H9 (cell line): ENCODE measurements at regions not wholly inside any gene's neighbourhood (a gene's known extent, or its start where the extent isn't known, plus 50 kb on each side); places are given as distances from the start of the nearest gene placed in this dataset.

Experiments
- DNase-seq: peaks from one replicate; pipeline ENCODE4 v3.0.0-alpha.2; 2017
- H2AFZ ChIP-seq: one replicate; pipeline ENCODE4 v1.6.1; 2013; ENCODE audit warnings: mild to moderate bottlenecking, low read length, control low read depth, moderate library complexity
- H2AK5ac ChIP-seq: 2 replicates; pipeline ENCODE4 v1.6.1; 2013; ENCODE audit warnings: low read length, control low read depth, mixed read lengths; ENCODE audit not compliant: insufficient read length
- H2BK120ac ChIP-seq: one replicate; pipeline ENCODE4 v1.6.1; 2013; ENCODE audit warnings: low read depth, mild to moderate bottlenecking, low read length, control low read depth, inconsistent platforms; ENCODE audit not compliant: poor library complexity, severe bottlenecking
- H2BK12ac ChIP-seq: 2 replicates; pipeline ENCODE4 v1.6.1; 2013; ENCODE audit warnings: low read length, control low read depth, mixed read lengths, low read depth; ENCODE audit not compliant: insufficient read length
- H2BK15ac ChIP-seq: 2 replicates; pipeline ENCODE4 v1.6.1; 2013; ENCODE audit warnings: low read depth, low read length, control low read depth
- H2BK20ac ChIP-seq: one replicate; pipeline ENCODE4 v1.6.1; 2013; ENCODE audit warnings: low read depth, mild to moderate bottlenecking, low read length, control low read depth, inconsistent platforms; ENCODE audit not compliant: poor library complexity, severe bottlenecking
- H2BK5ac ChIP-seq: 2 replicates; pipeline ENCODE4 v1.6.1; 2013; ENCODE audit warnings: low read length, control low read depth, mixed read lengths; ENCODE audit not compliant: insufficient read length
- H3K14ac ChIP-seq: 2 replicates; pipeline ENCODE4 v1.6.1; 2013; ENCODE audit warnings: low read length, control low read depth; ENCODE audit not compliant: insufficient read depth
- H3K18ac ChIP-seq: 2 replicates; pipeline ENCODE4 v1.6.1; 2013; ENCODE audit warnings: low read depth, mild to moderate bottlenecking, mixed read lengths, low read length, control low read depth; ENCODE audit not compliant: insufficient read length
- H3K23ac ChIP-seq: 2 replicates; pipeline ENCODE4 v1.6.1; 2013; ENCODE audit warnings: low read length, control low read depth, mixed read lengths, low read depth; ENCODE audit not compliant: insufficient read length
- H3K23me2 ChIP-seq: 2 replicates; pipeline ENCODE4 v1.6.1; 2013; ENCODE audit warnings: low read depth, mild to moderate bottlenecking, mixed read lengths, low read length, control low read depth; ENCODE audit not compliant: insufficient read length, poor library complexity, severe bottlenecking
- H3K27ac ChIP-seq: 2 replicates; pipeline ENCODE4 v1.5.1; 2013; ENCODE audit warnings: low read length, control low read depth, mixed read lengths, low read depth; ENCODE audit not compliant: insufficient read length
- H3K27me3 ChIP-seq: 2 replicates; pipeline ENCODE4 v1.6.1; 2013; ENCODE audit warnings: low read length, control low read depth, inconsistent platforms; ENCODE audit not compliant: insufficient read depth
- H3K4ac ChIP-seq: 2 replicates; pipeline ENCODE4 v1.6.1; 2013; ENCODE audit warnings: low read depth, mild to moderate bottlenecking, control low read depth, inconsistent platforms, low read length, moderate library complexity
- H3K4me1 ChIP-seq: 2 replicates; pipeline ENCODE4 v1.6.1; 2013; ENCODE audit warnings: low read length, control low read depth, inconsistent platforms; ENCODE audit not compliant: insufficient read depth
- H3K4me2 ChIP-seq: 2 replicates; pipeline ENCODE4 v1.6.1; 2013; ENCODE audit warnings: low read length, control low read depth, mixed read lengths; ENCODE audit not compliant: insufficient read length, insufficient read depth
- H3K56ac ChIP-seq: 2 replicates; pipeline ENCODE4 v1.6.1; 2013; ENCODE audit warnings: low read depth, mild to moderate bottlenecking, mixed read lengths, low read length, control low read depth; ENCODE audit not compliant: insufficient read length
- H3K79me1 ChIP-seq: 2 replicates; pipeline ENCODE4 v1.6.1; 2013; ENCODE audit warnings: low read depth, mild to moderate bottlenecking, moderate library complexity, low read length, control low read depth, inconsistent platforms; ENCODE audit not compliant: insufficient read depth, poor library complexity, severe bottlenecking
- H3K79me2 ChIP-seq: 2 replicates; pipeline ENCODE4 v1.6.1; 2013; ENCODE audit warnings: low read length, control low read depth, inconsistent platforms; ENCODE audit not compliant: insufficient read depth
- H3K9ac ChIP-seq: 2 replicates; pipeline ENCODE4 v1.6.1; 2013; ENCODE audit warnings: low read length, control low read depth, mixed read lengths; ENCODE audit not compliant: insufficient read length; ENCODE audit errors: extremely low read depth
- H3K9me3 ChIP-seq: one replicate; pipeline ENCODE4 v1.6.1; 2013; ENCODE audit warnings: low read depth, low read length, inconsistent platforms; ENCODE audit not compliant: control insufficient read depth
- H3T11ph ChIP-seq: one replicate; pipeline ENCODE4 v1.6.1; 2013; ENCODE audit warnings: mild to moderate bottlenecking, low read length, control low read depth, inconsistent platforms
- H4K20me1 ChIP-seq: one replicate; pipeline ENCODE4 v1.6.1; 2013; ENCODE audit not compliant: control insufficient read depth, insufficient read length, insufficient read depth
- H4K5ac ChIP-seq: 2 replicates; pipeline ENCODE4 v1.6.1; 2013; ENCODE audit warnings: low read depth, mild to moderate bottlenecking, mixed read lengths, low read length, control low read depth; ENCODE audit not compliant: insufficient read length
- H4K8ac ChIP-seq: replicated peaks from 2 replicates; pipeline ENCODE4 v1.6.1; 2013; ENCODE audit warnings: low read length, control low read depth, mixed read lengths, low read depth; ENCODE audit not compliant: insufficient read length
- H4K91ac ChIP-seq: 2 replicates; pipeline ENCODE4 v1.6.1; 2013; ENCODE audit warnings: low read depth, mild to moderate bottlenecking, moderate library complexity, mixed read lengths, low read length, control low read depth; ENCODE audit not compliant: insufficient read length
- H3K27ac Mint-ChIP-seq, 3 experiments: 2 replicates in 2 of 3; 3 replicates in 1 of 3; pipeline ENCODE4 v1.8.0; 2020 to 2021; ENCODE audit warnings: mixed read lengths in 3 of 3, mild to moderate bottlenecking in 1 of 3, moderate library complexity in 1 of 3
- H3K27me3 Mint-ChIP-seq: 2 replicates; pipeline ENCODE4 v1.8.0; 2021; ENCODE audit warnings: low read depth, mild to moderate bottlenecking, moderate library complexity, mixed read lengths
- H3K36me3 Mint-ChIP-seq, 3 experiments: 2 replicates in 2 of 3; 3 replicates in 1 of 3; pipeline ENCODE4 v1.8.0; 2020 to 2021; ENCODE audit warnings: low read depth in 3 of 3, mixed read lengths in 3 of 3; ENCODE audit not compliant: insufficient read depth in 1 of 3
- H3K4me1 Mint-ChIP-seq, 2 experiments: 2 replicates each; pipeline ENCODE4 v1.8.0; 2020; ENCODE audit warnings: mixed read lengths in 2 of 2
- H3K4me3 Mint-ChIP-seq, 2 experiments: 2 replicates in 1 of 2; 3 replicates in 1 of 2; pipeline ENCODE4 v1.8.0; 2020 to 2021; ENCODE audit warnings: mild to moderate bottlenecking in 2 of 2, mixed read lengths in 2 of 2, moderate library complexity in 1 of 2
- H3K9me3 Mint-ChIP-seq, 2 experiments: 2 replicates in 1 of 2; 3 replicates in 1 of 2; pipeline ENCODE4 v1.8.0; 2020; ENCODE audit warnings: mild to moderate bottlenecking in 2 of 2, mixed read lengths in 2 of 2, moderate library complexity in 1 of 2
- WGBS: extraction: QIAGEN DNeasy Blood & Tissue Kit; methylation state at CpG from one replicate; pipeline ENCODE4 v1.1.7; 2013; ENCODE audit warnings: missing lambda C conversion rate, low lambda C conversion rate, mixed read lengths; ENCODE audit not compliant: insufficient read length; ENCODE audit errors: extremely low coverage; 5-methylcytosine and 5-hydroxymethylcytosine counted together
- TF ChIP-seq, protein P1 (sequence below): fragments of 200-600 bp; sonication (generic); conservative IDR thresholded peaks from 3 replicates; pipeline ENCODE4 v1.8.0; 2021; ENCODE audit warnings: antibody characterized with exemption, mild to moderate bottlenecking

DNA sequence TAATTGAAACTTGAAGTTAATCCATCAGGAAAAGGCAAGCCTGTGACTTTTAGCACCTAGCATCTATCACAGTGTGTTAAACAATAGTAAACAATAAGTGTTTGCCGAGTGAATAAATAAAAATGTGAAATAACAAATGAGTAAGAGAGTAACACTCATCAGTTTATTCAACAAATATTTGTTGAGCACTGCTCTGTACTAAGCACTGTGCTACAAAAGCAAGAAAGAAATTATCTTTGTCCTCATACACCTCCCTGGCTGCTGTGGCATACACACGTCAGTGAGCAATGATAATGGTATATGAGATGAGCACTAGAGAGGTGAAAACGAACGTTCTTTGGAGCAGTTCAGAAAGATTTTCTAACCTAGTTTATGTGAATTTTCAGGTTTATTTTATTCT lies 295.0 kb upstream of the LRRC7 start:
- DNase-seq: no peak
- Histone ChIP-seq H3K4ac (no peak overlapping the region), H2AFZ (no peak overlapping the region), H2AK5ac (no peak overlapping the region), H4K91ac (no peak overlapping the region), H3K27ac (no peak overlapping the region), H3K4me2 (no peak overlapping the region), H2BK5ac (no peak overlapping the region), H4K8ac (no peak overlapping the region), H2BK12ac (no peak overlapping the region), H2BK15ac (no peak overlapping the region), H3K4me1 (no peaks in the 10 kb centered on the region), H3T11ph (no peak overlapping the region), H3K56ac (no peak overlapping the region), H4K20me1 (no peaks in the 10 kb centered on the region), H3K23ac (no peak overlapping the region), H3K79me1 (no peaks in the 10 kb centered on the region), H2BK20ac (no peak overlapping the region), H3K14ac (no peak overlapping the region), H3K18ac (no peak overlapping the region), H3K79me2 (no peaks in the 10 kb centered on the region), H3K9ac (no peak overlapping the region), H2BK120ac (no peak overlapping the region), H3K9me3 (no peaks in the 10 kb centered on the region), H3K23me2 (no peaks in the 10 kb centered on the region), H3K27me3 (no peaks in the 10 kb centered on the region), H4K5ac (no peak overlapping the region)
- TF ChIP-seq, protein P1, sequence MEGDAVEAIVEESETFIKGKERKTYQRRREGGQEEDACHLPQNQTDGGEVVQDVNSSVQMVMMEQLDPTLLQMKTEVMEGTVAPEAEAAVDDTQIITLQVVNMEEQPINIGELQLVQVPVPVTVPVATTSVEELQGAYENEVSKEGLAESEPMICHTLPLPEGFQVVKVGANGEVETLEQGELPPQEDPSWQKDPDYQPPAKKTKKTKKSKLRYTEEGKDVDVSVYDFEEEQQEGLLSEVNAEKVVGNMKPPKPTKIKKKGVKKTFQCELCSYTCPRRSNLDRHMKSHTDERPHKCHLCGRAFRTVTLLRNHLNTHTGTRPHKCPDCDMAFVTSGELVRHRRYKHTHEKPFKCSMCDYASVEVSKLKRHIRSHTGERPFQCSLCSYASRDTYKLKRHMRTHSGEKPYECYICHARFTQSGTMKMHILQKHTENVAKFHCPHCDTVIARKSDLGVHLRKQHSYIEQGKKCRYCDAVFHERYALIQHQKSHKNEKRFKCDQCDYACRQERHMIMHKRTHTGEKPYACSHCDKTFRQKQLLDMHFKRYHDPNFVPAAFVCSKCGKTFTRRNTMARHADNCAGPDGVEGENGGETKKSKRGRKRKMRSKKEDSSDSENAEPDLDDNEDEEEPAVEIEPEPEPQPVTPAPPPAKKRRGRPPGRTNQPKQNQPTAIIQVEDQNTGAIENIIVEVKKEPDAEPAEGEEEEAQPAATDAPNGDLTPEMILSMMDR: no peak
- Mint-ChIP-seq H3K9me3 (no peaks in the 10 kb centered on the region; a peak in 1 of 5 replicates), H3K27ac (no peak overlapping the region), H3K27me3 (no peaks in the 10 kb centered on the region), H3K4me3 (no peak overlapping the region), H3K4me1 (peaks cover 5 to 11% of the 10 kb centered on the region in 2 experiments), H3K36me3 (no peaks in the 10 kb centered on the region; a peak in 1 of 7 replicates)
- WGBS: no CpG with 5 or more reads among the region's 4 CpGs
